Putamen (tissue), 1 donor: ENCODE measurements at regions not wholly inside any gene's neighbourhood (a gene's known extent, or its start where the extent isn't known, plus 50 kb on each side); places are given as distances from the start of the nearest gene placed in this dataset.

Experiments
- DNase-seq: peaks from one replicate; pipeline ENCODE4 v3.0.0-alpha.2; 2016; ENCODE audit warnings: low spot score

DNA sequence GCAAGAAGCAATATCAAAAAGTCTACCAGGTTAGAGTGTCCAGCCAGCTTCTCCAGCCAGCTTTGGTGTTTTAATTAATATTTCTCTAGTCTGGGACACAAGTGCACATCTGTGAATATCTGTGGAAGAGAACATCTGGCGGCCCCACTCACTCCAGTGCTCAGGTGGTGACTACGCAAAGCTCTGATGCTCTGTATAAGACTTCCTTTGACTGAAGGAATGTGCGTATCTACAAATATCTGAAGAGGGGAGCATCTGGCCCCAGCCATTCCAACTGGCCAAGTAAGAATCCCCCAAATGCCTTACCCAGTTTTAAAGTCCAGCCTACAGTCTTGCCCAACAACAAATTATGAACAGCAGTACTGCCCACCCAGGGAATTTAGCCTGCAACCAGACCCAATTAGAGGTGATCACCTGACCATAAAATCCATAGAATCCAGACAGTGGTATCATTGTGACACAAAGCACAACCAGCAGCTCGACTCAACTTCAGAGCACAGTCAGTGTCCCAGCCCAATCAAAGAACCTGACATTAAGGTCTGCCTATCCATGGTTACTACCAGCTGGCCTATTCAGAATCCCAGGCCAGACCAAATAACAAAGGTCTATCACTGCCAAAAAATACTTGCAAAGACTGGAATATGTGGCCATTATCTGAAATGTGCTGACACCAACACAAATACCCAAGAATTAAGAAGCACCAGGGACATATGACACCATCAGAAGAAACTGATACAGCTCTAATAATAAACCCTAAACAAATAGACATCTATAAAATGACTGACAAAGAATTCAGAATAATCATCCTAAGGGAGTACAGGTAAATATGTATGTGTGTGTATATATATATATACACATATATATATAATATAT, 76.1 kb upstream of the MANEA start:
- no peak for DNase-seq

DNA sequence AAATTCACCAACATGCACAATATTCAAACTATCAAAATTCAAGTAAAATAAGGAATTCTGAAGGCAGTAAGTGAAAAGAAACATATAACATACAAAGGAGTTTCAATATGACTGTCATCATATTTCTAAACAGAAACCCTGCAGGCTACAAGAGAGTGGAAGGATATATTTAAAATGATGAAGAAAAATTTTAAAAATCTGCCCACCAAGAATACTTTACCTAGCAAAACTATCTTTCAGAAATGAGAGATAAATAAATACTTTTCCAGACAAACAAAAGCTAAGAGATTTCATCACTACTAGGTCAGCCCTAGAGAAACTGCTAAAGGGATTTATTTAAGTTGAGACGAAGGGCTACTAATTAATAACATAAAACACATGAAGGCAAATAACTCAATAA, 73.8 kb upstream of the MANEA start:
- DNase-seq, result no peak

DNA sequence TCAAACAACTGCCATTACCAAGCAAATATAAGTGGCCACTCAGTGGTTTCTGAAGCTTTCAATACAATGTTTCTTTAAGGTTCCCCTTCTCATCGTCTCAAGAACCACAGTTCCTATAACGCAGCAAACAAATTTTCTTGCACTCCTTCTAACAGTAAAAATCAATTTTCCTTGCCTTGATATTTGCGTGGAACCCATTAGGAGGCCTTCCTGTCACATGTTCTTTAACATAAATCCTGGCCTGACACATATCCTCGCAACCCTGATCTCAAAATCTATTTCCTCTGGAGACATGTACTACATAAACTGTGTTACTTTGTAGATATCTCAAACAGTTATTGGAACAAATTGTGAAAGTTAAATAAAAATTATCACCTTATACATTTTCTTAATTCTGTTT, 65.9 kb upstream of the MANEA start:
- DNase-seq, result no peak

DNA sequence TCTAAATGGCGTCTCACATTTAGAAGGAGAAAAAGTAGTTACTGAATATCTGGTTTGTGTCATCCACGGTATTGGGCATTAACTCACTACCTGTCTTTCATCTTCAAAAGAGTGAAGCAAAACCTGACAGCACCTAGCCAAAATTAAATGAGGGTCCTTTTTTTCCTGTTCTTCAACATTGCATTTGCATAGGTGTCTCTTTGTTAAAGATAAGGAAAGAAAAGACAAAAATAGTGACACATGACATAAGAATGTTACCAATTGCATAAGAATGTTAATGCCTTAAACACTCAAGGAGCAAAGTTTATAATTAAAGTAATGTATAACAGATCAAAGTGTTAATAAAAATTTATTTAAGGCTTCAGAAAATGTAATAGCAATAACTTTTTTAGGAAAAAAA, 61.4 kb upstream of the MANEA start:
- no peak for DNase-seq

- no peak for DNase-seq
Measured at GRCh38 chr6:95517004-95517403, 60.3 kb upstream of the MANEA start.

GRCh38 chr6:95517568-95517967, 59.8 kb upstream of the MANEA start:
- DNase-seq, result no peak

GRCh38 chr6:95518630-95519227, 58.6 kb upstream of the MANEA start:
- no peak for DNase-seq

GRCh38 chr6:95519228-95520037, 57.9 kb upstream of the MANEA start:
- no peak for DNase-seq

GRCh38 chr6:95521181-95521580, 56.2 kb upstream of the MANEA start:
- no peak for DNase-seq
